Mesothelial cell of epicardium (in vitro differentiated cells): ENCODE measurements at regions not wholly inside any gene's neighbourhood (a gene's known extent, or its start where the extent isn't known, plus 50 kb on each side); places are given as distances from the start of the nearest gene placed in this dataset.

Source experiments
- DNase-seq, 2 experiments: peaks; one replicate each; pipeline ENCODE4 v3.0.0; 2021; ENCODE audit warnings: low spot score in 2 of 2; ENCODE audit not compliant: unreplicated experiment in 2 of 2
- H3K27ac Mint-ChIP-seq: 2 replicates; pipeline ENCODE4 v1.8.0; 2021; ENCODE audit warnings: mixed read lengths
- H3K27me3 Mint-ChIP-seq: 2 replicates; pipeline ENCODE4 v1.8.0; 2021; ENCODE audit warnings: low read depth, mixed read lengths
- H3K36me3 Mint-ChIP-seq: 2 replicates; pipeline ENCODE4 v1.8.0; 2021; ENCODE audit warnings: mixed read lengths
- H3K4me1 Mint-ChIP-seq: 2 replicates; pipeline ENCODE4 v1.8.0; 2021; ENCODE audit warnings: mixed read lengths
- H3K4me3 Mint-ChIP-seq: 2 replicates; pipeline ENCODE4 v1.8.0; 2021; ENCODE audit warnings: mild to moderate bottlenecking, moderate library complexity, mixed read lengths
- H3K9me3 Mint-ChIP-seq: 2 replicates; pipeline ENCODE4 v1.8.0; 2021; ENCODE audit warnings: mixed read lengths
- CTCF ChIP-seq: fragments of 200-600 bp; sonication (generic); IDR thresholded peaks from one replicate; pipeline ENCODE4 v1.5.0; 2021; ENCODE audit warnings: antibody characterized with exemption; ENCODE audit not compliant: unreplicated experiment

- peaks cover 94% of the 10 kb centered on the region for H3K27me3 Mint-ChIP-seq
- H3K4me3 Mint-ChIP-seq: peak overlapping the region; percentile 55
- H3K4me1 Mint-ChIP-seq: peaks cover 38% of the 10 kb centered on the region
- peaks cover 3% of the 10 kb centered on the region for H3K36me3 Mint-ChIP-seq
- no peak for DNase-seq
- peaks cover 15% of the 10 kb centered on the region for H3K9me3 Mint-ChIP-seq
- TF ChIP-seq CTCF: no peak
- no peak overlapping the region for H3K27ac Mint-ChIP-seq
Measured at GRCh38 chr3:43995547-43996378, 245.9 kb upstream of the TOPAZ1 start.

GRCh38 chr3:43996379-43997301 lies 245.0 kb upstream of the TOPAZ1 start:
- Mint-ChIP-seq H3K27me3 (peaks cover 94% of the 10 kb centered on the region), H3K27ac (no peak overlapping the region), H3K36me3 (peaks cover 3% of the 10 kb centered on the region), H3K4me3 (peak overlapping the region; percentile 55), H3K4me1 (peaks cover 38% of the 10 kb centered on the region), H3K9me3 (peaks cover 10% of the 10 kb centered on the region)
- DNase-seq: no peak
- TF ChIP-seq CTCF: no peak

- Mint-ChIP-seq H3K4me1 (peaks cover 38% of the 10 kb centered on the region), H3K9me3 (peaks cover 5% of the 10 kb centered on the region), H3K27me3 (peaks cover 94% of the 10 kb centered on the region), H3K36me3 (no peaks in the 10 kb centered on the region), H3K27ac (no peak overlapping the region), H3K4me3 (peak overlapping the region; percentile 66)
- TF ChIP-seq CTCF: no peak
- no peak for DNase-seq
Measured at GRCh38 chr3:43997316-43997715, 244.4 kb upstream of the TOPAZ1 start.

- Mint-ChIP-seq H3K27me3 (peaks cover 95% of the 10 kb centered on the region), H3K27ac (no peak overlapping the region), H3K9me3 (peaks cover 5% of the 10 kb centered on the region), H3K4me3 (peak overlapping the region; percentile 66), H3K4me1 (peaks cover 38% of the 10 kb centered on the region), H3K36me3 (no peaks in the 10 kb centered on the region)
- TF ChIP-seq CTCF: no peak
- no peak for DNase-seq
Measured at GRCh38 chr3:43997788-43998369, 243.8 kb upstream of the TOPAZ1 start.

- H3K27me3 Mint-ChIP-seq: peaks cover 93% of the 10 kb centered on the region
- no peak overlapping the region for H3K27ac Mint-ChIP-seq
- H3K4me1 Mint-ChIP-seq: peaks cover 38% of the 10 kb centered on the region
- H3K36me3 Mint-ChIP-seq: no peaks in the 10 kb centered on the region
- no peak for DNase-seq
- H3K4me3 Mint-ChIP-seq: peak overlapping the region; percentile 66
- peaks cover under 1% of the 10 kb centered on the region for H3K9me3 Mint-ChIP-seq
- TF ChIP-seq CTCF: no peak
Measured at GRCh38 chr3:43998370-43998835, 243.3 kb upstream of the TOPAZ1 start.
